ENCODE measurements at regions not wholly inside any gene's neighbourhood (a gene's known extent, or its start where the extent isn't known, plus 50 kb on each side); places are given as distances from the start of the nearest gene placed in this dataset.
"Not testable (repeated sequence)": the region's sequence is repeated elsewhere in the genome, so short reads cannot be mapped to it uniquely, and the experiment has no call there.

GRCh38 chr4:135605076-135605475 lies 1403.5 kb upstream of the PABPC4L start:
- DNase-seq = no peak

- DNase-seq = no peak
These were observed 1402.9 kb upstream of the PABPC4L start for GRCh38 chr4:135604531-135604930.

GRCh38 chr4:135601351-135601750 lies 1399.8 kb upstream of the PABPC4L start:
- DNase-seq = no peak

- DNase-seq = no peak
These were observed 1396.6 kb upstream of the PABPC4L start for GRCh38 chr4:135598151-135598550.

GRCh38 chr4:135594521-135594920 lies 1392.9 kb upstream of the PABPC4L start:
- DNase-seq = no peak

GRCh38 chr4:135575041-135575440 lies 1373.5 kb upstream of the PABPC4L start:
- DNase-seq = no peak

GRCh38 chr4:135573251-135573650 lies 1371.7 kb upstream of the PABPC4L start:
- no peak for DNase-seq

GRCh38 chr4:135564090-135564489 lies 1362.5 kb upstream of the PABPC4L start:
- DNase-seq = no peak

GRCh38 chr4:135553213-135553612 lies 1351.6 kb upstream of the PABPC4L start:
- no peak for DNase-seq

- no peak for DNase-seq
These were observed 1350.5 kb upstream of the PABPC4L start for GRCh38 chr4:135552131-135552530.

- DNase-seq = no peak
These were observed 1347.1 kb upstream of the PABPC4L start for GRCh38 chr4:135548711-135549110.

GRCh38 chr4:135545616-135546317 lies 1344.2 kb upstream of the PABPC4L start:
- no peak for DNase-seq

GRCh38 chr4:135538698-135539097 lies 1337.1 kb upstream of the PABPC4L start:
- DNase-seq = no peak

GRCh38 chr4:135533053-135533452 lies 1331.5 kb upstream of the PABPC4L start:
- no peak for DNase-seq

GRCh38 chr4:135532132-135532531 lies 1330.5 kb upstream of the PABPC4L start:
- DNase-seq = no peak

GRCh38 chr4:135515295-135515694 lies 1313.7 kb upstream of the PABPC4L start:
- no peak for DNase-seq

- no peak for DNase-seq
These were observed 1309.0 kb upstream of the PABPC4L start for GRCh38 chr4:135510582-135510981.

GRCh38 chr4:135508006-135508714 lies 1306.6 kb upstream of the PABPC4L start:
- no peak for DNase-seq

GRCh38 chr4:135497563-135498152 lies 1296.1 kb upstream of the PABPC4L start:
- no peak for DNase-seq

- no peak for DNase-seq
These were observed 1290.8 kb upstream of the PABPC4L start for GRCh38 chr4:135492439-135492838.

GRCh38 chr4:135485371-135485770 lies 1283.8 kb upstream of the PABPC4L start:
- no peak for DNase-seq

- no peak for DNase-seq
These were observed 1274.7 kb upstream of the PABPC4L start for GRCh38 chr4:135476272-135476671.

- DNase-seq = no peak
These were observed 1262.7 kb upstream of the PABPC4L start for GRCh38 chr4:135464311-135464710.

- not testable (repeated sequence) for DNase-seq
These were observed 1246.0 kb upstream of the PABPC4L start for GRCh38 chr4:135447598-135447997.
